ENCODE measurements at regions not wholly inside any gene's neighbourhood (a gene's known extent, or its start where the extent isn't known, plus 50 kb on each side); places are given as distances from the start of the nearest gene placed in this dataset.

DNA sequence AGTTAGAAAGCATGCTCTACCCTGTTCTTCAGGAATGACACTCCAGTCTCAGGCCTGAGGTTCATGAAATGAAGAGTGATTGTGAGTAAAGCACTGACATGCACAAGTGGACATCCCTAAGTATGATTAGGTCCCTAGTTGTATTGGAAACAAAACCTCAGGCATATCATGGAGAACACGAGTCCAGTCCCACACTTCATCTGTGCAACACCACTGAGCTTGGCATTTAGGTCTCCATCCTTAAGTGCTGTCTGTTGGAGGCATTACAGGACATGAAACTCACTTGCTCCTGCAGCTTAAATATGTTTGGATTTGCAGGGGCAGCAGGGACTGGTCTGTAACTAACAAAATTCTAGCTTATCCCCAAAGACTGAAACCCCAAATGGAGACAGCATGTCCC lies 250.3 kb upstream of the KLHL29 start:
- ChIA-PET CTCF (interaction anchor here (1.3 kb wide), 1 partner anchor 178 kb away, joined by 4 read pairs; no protein-coding TSS in a partner anchor), POLR2A (no interaction called here)
- Mint-ChIP-seq H3K9me3 (peaks cover 4% of the 10 kb centered on the region), H3K4me1 (peaks cover 18% of the 10 kb centered on the region), H3K36me3 (peaks cover 4% of the 10 kb centered on the region; the same call in 1 of the 2 replicates), H3K27me3 (ENCODE audit: low read depth) (no peaks in the 10 kb centered on the region), H3K27ac (no peak overlapping the region), H3K4me3 (no peak overlapping the region)
- TF ChIP-seq, protein P1, sequence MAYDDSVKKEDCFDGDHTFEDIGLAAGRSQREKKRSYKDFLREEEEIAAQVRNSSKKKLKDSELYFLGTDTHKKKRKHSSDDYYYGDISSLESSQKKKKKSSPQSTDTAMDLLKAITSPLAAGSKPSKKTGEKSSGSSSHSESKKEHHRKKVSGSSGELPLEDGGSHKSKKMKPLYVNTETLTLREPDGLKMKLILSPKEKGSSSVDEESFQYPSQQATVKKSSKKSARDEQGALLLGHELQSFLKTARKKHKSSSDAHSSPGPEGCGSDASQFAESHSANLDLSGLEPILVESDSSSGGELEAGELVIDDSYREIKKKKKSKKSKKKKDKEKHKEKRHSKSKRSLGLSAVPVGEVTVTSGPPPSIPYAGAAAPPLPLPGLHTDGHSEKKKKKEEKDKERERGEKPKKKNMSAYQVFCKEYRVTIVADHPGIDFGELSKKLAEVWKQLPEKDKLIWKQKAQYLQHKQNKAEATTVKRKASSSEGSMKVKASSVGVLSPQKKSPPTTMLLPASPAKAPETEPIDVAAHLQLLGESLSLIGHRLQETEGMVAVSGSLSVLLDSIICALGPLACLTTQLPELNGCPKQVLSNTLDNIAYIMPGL (CRISPR knock-in tag; IDR thresholded peaks at IDR 0.05), result no peak
- TF ChIP-seq, protein P2, sequence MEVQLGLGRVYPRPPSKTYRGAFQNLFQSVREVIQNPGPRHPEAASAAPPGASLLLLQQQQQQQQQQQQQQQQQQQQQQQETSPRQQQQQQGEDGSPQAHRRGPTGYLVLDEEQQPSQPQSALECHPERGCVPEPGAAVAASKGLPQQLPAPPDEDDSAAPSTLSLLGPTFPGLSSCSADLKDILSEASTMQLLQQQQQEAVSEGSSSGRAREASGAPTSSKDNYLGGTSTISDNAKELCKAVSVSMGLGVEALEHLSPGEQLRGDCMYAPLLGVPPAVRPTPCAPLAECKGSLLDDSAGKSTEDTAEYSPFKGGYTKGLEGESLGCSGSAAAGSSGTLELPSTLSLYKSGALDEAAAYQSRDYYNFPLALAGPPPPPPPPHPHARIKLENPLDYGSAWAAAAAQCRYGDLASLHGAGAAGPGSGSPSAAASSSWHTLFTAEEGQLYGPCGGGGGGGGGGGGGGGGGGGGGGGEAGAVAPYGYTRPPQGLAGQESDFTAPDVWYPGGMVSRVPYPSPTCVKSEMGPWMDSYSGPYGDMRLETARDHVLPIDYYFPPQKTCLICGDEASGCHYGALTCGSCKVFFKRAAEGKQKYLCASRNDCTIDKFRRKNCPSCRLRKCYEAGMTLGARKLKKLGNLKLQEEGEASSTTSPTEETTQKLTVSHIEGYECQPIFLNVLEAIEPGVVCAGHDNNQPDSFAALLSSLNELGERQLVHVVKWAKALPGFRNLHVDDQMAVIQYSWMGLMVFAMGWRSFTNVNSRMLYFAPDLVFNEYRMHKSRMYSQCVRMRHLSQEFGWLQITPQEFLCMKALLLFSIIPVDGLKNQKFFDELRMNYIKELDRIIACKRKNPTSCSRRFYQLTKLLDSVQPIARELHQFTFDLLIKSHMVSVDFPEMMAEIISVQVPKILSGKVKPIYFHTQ (CRISPR knock-in tag; IDR thresholded peaks at IDR 0.05), result no peak
- TF ChIP-seq TCF7 (CRISPR knock-in tag; IDR thresholded peaks at IDR 0.05; ENCODE audit: low read depth) (no peak), SMAD4 (CRISPR knock-in tag; IDR thresholded peaks at IDR 0.05) (no peak), TEAD1 (CRISPR knock-in tag; IDR thresholded peaks at IDR 0.05) (no peak)
- TF ChIP-seq, protein P3, sequence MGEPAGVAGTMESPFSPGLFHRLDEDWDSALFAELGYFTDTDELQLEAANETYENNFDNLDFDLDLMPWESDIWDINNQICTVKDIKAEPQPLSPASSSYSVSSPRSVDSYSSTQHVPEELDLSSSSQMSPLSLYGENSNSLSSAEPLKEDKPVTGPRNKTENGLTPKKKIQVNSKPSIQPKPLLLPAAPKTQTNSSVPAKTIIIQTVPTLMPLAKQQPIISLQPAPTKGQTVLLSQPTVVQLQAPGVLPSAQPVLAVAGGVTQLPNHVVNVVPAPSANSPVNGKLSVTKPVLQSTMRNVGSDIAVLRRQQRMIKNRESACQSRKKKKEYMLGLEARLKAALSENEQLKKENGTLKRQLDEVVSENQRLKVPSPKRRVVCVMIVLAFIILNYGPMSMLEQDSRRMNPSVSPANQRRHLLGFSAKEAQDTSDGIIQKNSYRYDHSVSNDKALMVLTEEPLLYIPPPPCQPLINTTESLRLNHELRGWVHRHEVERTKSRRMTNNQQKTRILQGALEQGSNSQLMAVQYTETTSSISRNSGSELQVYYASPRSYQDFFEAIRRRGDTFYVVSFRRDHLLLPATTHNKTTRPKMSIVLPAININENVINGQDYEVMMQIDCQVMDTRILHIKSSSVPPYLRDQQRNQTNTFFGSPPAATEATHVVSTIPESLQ (CRISPR knock-in tag; IDR thresholded peaks at IDR 0.05), result no peak
- DNase-seq (ENCODE audit: low spot score) (no peak), ATAC-seq (no peak)

DNA sequence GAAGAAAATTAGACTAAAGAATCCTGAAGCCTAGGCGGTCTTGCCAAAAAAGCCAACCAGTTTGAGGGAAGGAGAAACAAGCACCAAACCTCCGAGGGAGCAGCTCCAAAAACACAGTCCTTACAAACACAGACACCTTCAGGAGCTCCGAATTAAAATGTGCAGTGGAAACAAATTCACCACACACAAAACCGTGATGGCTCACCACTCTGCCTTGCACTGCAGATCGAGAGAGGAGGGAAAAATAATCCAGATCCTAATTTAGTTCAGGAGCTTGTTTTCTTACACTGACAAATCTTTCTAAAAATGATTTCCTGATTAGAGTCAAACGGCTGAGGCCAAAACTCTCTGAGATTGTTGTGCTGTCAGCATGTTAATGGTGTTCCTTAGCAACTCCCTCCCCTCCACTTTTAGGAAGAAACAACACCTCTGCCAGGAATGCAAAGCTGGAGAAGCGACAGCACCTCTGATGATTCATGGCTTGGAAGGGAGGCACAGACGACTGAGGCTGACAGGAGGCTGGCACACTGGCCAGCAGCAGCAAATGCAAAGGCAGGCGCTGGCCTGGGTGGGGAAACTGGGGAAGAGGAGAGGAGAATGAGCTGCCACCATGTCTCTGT lies 249.4 kb upstream of the KLHL29 start:
- TF ChIP-seq ZNF232 (CRISPR knock-in tag; IDR thresholded peaks at IDR 0.05), result no peak
- TF ChIP-seq KAT7 (CRISPR knock-in tag; IDR thresholded peaks at IDR 0.05; ENCODE audit: borderline replicate concordance), result no peak
- TF ChIP-seq, protein P4, sequence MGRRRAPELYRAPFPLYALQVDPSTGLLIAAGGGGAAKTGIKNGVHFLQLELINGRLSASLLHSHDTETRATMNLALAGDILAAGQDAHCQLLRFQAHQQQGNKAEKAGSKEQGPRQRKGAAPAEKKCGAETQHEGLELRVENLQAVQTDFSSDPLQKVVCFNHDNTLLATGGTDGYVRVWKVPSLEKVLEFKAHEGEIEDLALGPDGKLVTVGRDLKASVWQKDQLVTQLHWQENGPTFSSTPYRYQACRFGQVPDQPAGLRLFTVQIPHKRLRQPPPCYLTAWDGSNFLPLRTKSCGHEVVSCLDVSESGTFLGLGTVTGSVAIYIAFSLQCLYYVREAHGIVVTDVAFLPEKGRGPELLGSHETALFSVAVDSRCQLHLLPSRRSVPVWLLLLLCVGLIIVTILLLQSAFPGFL (CRISPR knock-in tag; IDR thresholded peaks at IDR 0.05; ENCODE audit: borderline replicate concordance), result no peak
- no peak for TF ChIP-seq ZNF416 (CRISPR knock-in tag; IDR thresholded peaks at IDR 0.05)
- TF ChIP-seq, protein P5, sequence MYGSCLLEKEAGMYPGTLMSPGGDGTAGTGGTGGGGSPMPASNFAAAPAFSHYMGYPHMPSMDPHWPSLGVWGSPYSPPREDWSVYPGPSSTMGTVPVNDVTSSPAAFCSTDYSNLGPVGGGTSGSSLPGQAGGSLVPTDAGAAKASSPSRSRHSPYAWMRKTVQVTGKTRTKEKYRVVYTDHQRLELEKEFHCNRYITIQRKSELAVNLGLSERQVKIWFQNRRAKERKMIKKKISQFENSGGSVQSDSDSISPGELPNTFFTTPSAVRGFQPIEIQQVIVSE (CRISPR knock-in tag; IDR thresholded peaks at IDR 0.05; ENCODE audit: borderline replicate concordance), result no peak
- H3K4me3 Mint-ChIP-seq, result no peak overlapping the region
- ChIA-PET POLR2A (no interaction called here), CTCF (interaction anchor here (1.0 to 1.3 kb wide), 3 partner anchors 63 to 231 kb away, joined by 3 to 4 read pairs (median 4); no protein-coding TSS in a partner anchor)
- H3K36me3 Mint-ChIP-seq, result no peaks in the 10 kb centered on the region
- H3K27me3 Mint-ChIP-seq (ENCODE audit: low read depth), result no peaks in the 10 kb centered on the region
- peak; percentile 13 for DNase-seq (ENCODE audit: low spot score)
- H3K9me3 Mint-ChIP-seq, result no peaks in the 10 kb centered on the region
- peak; percentile 83 for ATAC-seq
- H3K27ac Mint-ChIP-seq, result no peak overlapping the region
- H3K4me1 Mint-ChIP-seq, result peaks cover 18% of the 10 kb centered on the region

DNA sequence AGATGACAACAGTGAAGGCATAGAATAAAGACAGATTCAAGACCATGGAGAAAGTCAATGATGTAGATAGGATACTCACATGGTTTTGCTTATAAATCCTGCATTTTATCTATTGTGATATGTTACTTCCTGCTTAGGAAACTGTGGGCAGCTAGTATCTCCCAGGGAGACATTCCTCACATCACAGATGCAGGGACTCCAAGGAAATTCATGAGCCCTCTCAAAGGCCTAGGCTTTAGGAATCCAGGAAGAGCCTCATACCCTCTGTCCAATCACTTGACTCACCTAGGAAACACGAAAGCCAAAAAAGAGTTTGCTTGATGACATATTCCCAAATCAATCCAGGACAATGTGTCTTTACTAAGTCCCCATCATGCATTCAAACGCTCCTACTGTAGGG lies 247.8 kb upstream of the KLHL29 start:
- Mint-ChIP-seq H3K36me3 (no peaks in the 10 kb centered on the region), H3K4me3 (no peak overlapping the region), H3K27ac (no peak overlapping the region), H3K27me3 (ENCODE audit: low read depth) (no peaks in the 10 kb centered on the region), H3K9me3 (no peaks in the 10 kb centered on the region), H3K4me1 (peaks cover 18% of the 10 kb centered on the region)
- POLR2A ChIA-PET, result no interaction called here
- DNase-seq (ENCODE audit: low spot score), result no peak
- no peak for ATAC-seq
- CTCF ChIA-PET, result no interaction called here
- TF ChIP-seq JUN (CRISPR knock-in tag; IDR thresholded peaks at IDR 0.05), result no peak
- TF ChIP-seq, protein P5 (CRISPR knock-in tag; IDR thresholded peaks at IDR 0.05; ENCODE audit: borderline replicate concordance), result no peak
- no peak for TF ChIP-seq NR1H2 (CRISPR knock-in tag; IDR thresholded peaks at IDR 0.05)
- no peak for TF ChIP-seq KAT7 (CRISPR knock-in tag; IDR thresholded peaks at IDR 0.05; ENCODE audit: borderline replicate concordance)
- TF ChIP-seq ZNF671 (CRISPR knock-in tag; IDR thresholded peaks at IDR 0.05), result no peak
- TF ChIP-seq RORB (CRISPR knock-in tag; IDR thresholded peaks at IDR 0.05), result no peak
- TF ChIP-seq, protein P6, sequence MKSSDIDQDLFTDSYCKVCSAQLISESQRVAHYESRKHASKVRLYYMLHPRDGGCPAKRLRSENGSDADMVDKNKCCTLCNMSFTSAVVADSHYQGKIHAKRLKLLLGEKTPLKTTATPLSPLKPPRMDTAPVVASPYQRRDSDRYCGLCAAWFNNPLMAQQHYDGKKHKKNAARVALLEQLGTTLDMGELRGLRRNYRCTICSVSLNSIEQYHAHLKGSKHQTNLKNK (CRISPR knock-in tag; IDR thresholded peaks at IDR 0.05), result no peak
- no peak for TF ChIP-seq ZBTB21 (CRISPR knock-in tag; IDR thresholded peaks at IDR 0.05; ENCODE audit: borderline replicate concordance)
- TF ChIP-seq ZNF138 (CRISPR knock-in tag; conservative IDR thresholded peaks at IDR 0.05), result no peak
- no peak for TF ChIP-seq OVOL2 (CRISPR knock-in tag; IDR thresholded peaks at IDR 0.05; ENCODE audit: borderline replicate concordance)
- no peak for TF ChIP-seq MXD4 (CRISPR knock-in tag; IDR thresholded peaks at IDR 0.05; ENCODE audit: borderline replicate concordance)
- no peak for TF ChIP-seq NR2C2 (CRISPR knock-in tag; IDR thresholded peaks at IDR 0.05)

Measured in WTC11 (cell line).